ENCODE measurements at regions not wholly inside any gene's neighbourhood (a gene's known extent, or its start where the extent isn't known, plus 50 kb on each side); places are given as distances from the start of the nearest gene placed in this dataset.

- TF ChIP-seq CTCF (IDR thresholded peaks at IDR 0.05): no peak
- DNase-seq: no peak
- intact Hi-C loops (cut with DNase I): no loop called here
These were observed 302.0 kb upstream of the ADGRL2 start for GRCh38 chr1:81498471-81499462.

GRCh38 chr1:81496349-81496748 lies 304.4 kb upstream of the ADGRL2 start:
- H3K4me1 ChIP-seq: peaks cover 6% of the 10 kb centered on the region
- H3K27ac ChIP-seq: no peak overlapping the region
- DNase-seq (no peak), ATAC-seq (no peak)
- H3K9me3 ChIP-seq: no peaks in the 10 kb centered on the region
- intact Hi-C loops (cut with DNase I): no loop called here
- H3K36me3 ChIP-seq: no peaks in the 10 kb centered on the region
- no peaks in the 10 kb centered on the region for H3K27me3 ChIP-seq
- H3K4me3 ChIP-seq: no peak overlapping the region
- no peak for TF ChIP-seq CTCF (IDR thresholded peaks at IDR 0.05)

More at GRCh38 chr1:81498471-81499462, 302.0 kb upstream of the ADGRL2 start:
- ATAC-seq: no peak
- Histone ChIP-seq H3K4me3 (no peak overlapping the region), H3K4me1 (no peaks in the 10 kb centered on the region), H3K9me3 (no peaks in the 10 kb centered on the region), H3K36me3 (no peaks in the 10 kb centered on the region), H3K27ac (no peak overlapping the region), H3K27me3 (no peaks in the 10 kb centered on the region)

- no peak for TF ChIP-seq CTCF (IDR thresholded peaks at IDR 0.05)
- H3K4me3 ChIP-seq: no peak overlapping the region
- peaks cover 6% of the 10 kb centered on the region for H3K4me1 ChIP-seq
- no peak overlapping the region for H3K27ac ChIP-seq
- peak; percentile 29 for ATAC-seq
- DNase-seq: no peak
- H3K36me3 ChIP-seq: no peaks in the 10 kb centered on the region
- intact Hi-C loops (cut with DNase I): no loop called here
- peaks cover 3% of the 10 kb centered on the region for H3K9me3 ChIP-seq
- no peaks in the 10 kb centered on the region for H3K27me3 ChIP-seq
These were observed 307.4 kb upstream of the ADGRL2 start for GRCh38 chr1:81493102-81493869.

- H3K36me3 ChIP-seq: no peaks in the 10 kb centered on the region
- H3K27me3 ChIP-seq: no peaks in the 10 kb centered on the region
- H3K4me3 ChIP-seq: no peak overlapping the region
- ATAC-seq (no peak), DNase-seq (no peak)
- no peak overlapping the region for H3K27ac ChIP-seq
- H3K4me1 ChIP-seq: peaks cover 6% of the 10 kb centered on the region
- intact Hi-C loops (cut with DNase I): no loop called here
- no peak for TF ChIP-seq CTCF (IDR thresholded peaks at IDR 0.05)
- peaks cover 3% of the 10 kb centered on the region for H3K9me3 ChIP-seq
These were observed 308.1 kb upstream of the ADGRL2 start for GRCh38 chr1:81492628-81493027.

- Histone ChIP-seq H3K36me3 (no peaks in the 10 kb centered on the region), H3K4me3 (no peak overlapping the region), H3K9me3 (peaks cover 3% of the 10 kb centered on the region), H3K27ac (no peak overlapping the region), H3K4me1 (peaks cover 6% of the 10 kb centered on the region), H3K27me3 (no peaks in the 10 kb centered on the region)
- no peak for DNase-seq
- ATAC-seq: no peak
- intact Hi-C loops (cut with DNase I): no loop called here
- TF ChIP-seq CTCF (IDR thresholded peaks at IDR 0.05): no peak
These were observed 310.1 kb upstream of the ADGRL2 start for GRCh38 chr1:81490614-81491013.
